ENCODE measurements at regions not wholly inside any gene's neighbourhood (a gene's known extent, or its start where the extent isn't known, plus 50 kb on each side); places are given as distances from the start of the nearest gene placed in this dataset.

- intact Hi-C loops (cut with DNase I), result no loop called here
- Histone ChIP-seq H3K36me3 (no peaks in the 10 kb centered on the region), H3K27ac (no peak overlapping the region), H3K27me3 (no peaks in the 10 kb centered on the region), H3K9me3 (no peaks in the 10 kb centered on the region), H3K4me3 (no peak overlapping the region), H3K4me1 (no peaks in the 10 kb centered on the region)
- TF ChIP-seq, protein P1, sequence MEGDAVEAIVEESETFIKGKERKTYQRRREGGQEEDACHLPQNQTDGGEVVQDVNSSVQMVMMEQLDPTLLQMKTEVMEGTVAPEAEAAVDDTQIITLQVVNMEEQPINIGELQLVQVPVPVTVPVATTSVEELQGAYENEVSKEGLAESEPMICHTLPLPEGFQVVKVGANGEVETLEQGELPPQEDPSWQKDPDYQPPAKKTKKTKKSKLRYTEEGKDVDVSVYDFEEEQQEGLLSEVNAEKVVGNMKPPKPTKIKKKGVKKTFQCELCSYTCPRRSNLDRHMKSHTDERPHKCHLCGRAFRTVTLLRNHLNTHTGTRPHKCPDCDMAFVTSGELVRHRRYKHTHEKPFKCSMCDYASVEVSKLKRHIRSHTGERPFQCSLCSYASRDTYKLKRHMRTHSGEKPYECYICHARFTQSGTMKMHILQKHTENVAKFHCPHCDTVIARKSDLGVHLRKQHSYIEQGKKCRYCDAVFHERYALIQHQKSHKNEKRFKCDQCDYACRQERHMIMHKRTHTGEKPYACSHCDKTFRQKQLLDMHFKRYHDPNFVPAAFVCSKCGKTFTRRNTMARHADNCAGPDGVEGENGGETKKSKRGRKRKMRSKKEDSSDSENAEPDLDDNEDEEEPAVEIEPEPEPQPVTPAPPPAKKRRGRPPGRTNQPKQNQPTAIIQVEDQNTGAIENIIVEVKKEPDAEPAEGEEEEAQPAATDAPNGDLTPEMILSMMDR (IDR thresholded peaks at IDR 0.05), result no peak
- TF ChIP-seq POLR2AphosphoS5 (IDR thresholded peaks at IDR 0.05; ENCODE audit: insufficient read depth in 1 of 2, low read depth in 1 of 2) (no peak), POLR2A (IDR thresholded peaks at IDR 0.05) (no peak)
- DNase-seq (ENCODE audit: extremely low spot score in 2 of 2), result no peak
These were observed 300.7 kb upstream of the BOD1L1 start for GRCh38 chr4:13928214-13928613.

- no peaks in the 10 kb centered on the region for H3K36me3 ChIP-seq
- DNase-seq (ENCODE audit: extremely low spot score in 2 of 2), result no peak
- H3K4me1 ChIP-seq, result no peaks in the 10 kb centered on the region
- no peak overlapping the region for H3K27ac ChIP-seq
- intact Hi-C loops (cut with DNase I), result no loop called here
- no peaks in the 10 kb centered on the region for H3K9me3 ChIP-seq
- no peak overlapping the region for H3K4me3 ChIP-seq
- no peak for TF ChIP-seq POLR2A (IDR thresholded peaks at IDR 0.05)
- no peak for TF ChIP-seq POLR2AphosphoS5 (IDR thresholded peaks at IDR 0.05; ENCODE audit: insufficient read depth in 1 of 2, low read depth in 1 of 2)
- TF ChIP-seq, protein P1 (IDR thresholded peaks at IDR 0.05), result no peak
- no peaks in the 10 kb centered on the region for H3K27me3 ChIP-seq
These were observed 302.6 kb upstream of the BOD1L1 start for GRCh38 chr4:13930155-13930554.

DNA sequence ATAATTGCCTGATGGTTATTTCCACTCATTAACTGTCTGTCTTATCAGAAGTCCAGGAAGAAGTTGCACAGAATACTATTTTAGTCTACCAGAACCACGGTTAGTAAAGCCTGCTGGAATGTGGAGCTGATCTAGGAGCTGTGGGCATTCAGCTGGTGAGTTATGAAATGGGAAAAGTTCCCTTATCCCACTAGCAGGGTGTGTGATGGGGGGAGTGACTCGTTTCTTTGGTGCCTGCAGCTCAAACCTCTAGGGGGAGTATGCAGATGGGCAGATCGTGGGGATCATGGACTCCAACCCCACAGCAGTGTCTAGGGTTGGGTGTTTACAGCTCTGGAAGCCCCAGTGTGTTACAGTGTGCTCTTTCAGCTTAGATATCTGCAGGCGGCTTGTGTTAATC is 305.7 kb upstream of the BOD1L1 start:
- intact Hi-C loops (cut with DNase I), result no loop called here
- no peak for DNase-seq (ENCODE audit: extremely low spot score in 2 of 2)
- TF ChIP-seq, protein P1 (IDR thresholded peaks at IDR 0.05), result no peak
- TF ChIP-seq POLR2A (IDR thresholded peaks at IDR 0.05) (no peak), POLR2AphosphoS5 (IDR thresholded peaks at IDR 0.05; ENCODE audit: insufficient read depth in 1 of 2, low read depth in 1 of 2) (no peak)

GRCh38 chr4:13938299-13938698 is 310.8 kb upstream of the BOD1L1 start:
- H3K9me3 ChIP-seq, result no peaks in the 10 kb centered on the region
- no peak overlapping the region for H3K27ac ChIP-seq
- intact Hi-C loops (cut with DNase I), result no loop called here
- no peak for TF ChIP-seq POLR2AphosphoS5 (IDR thresholded peaks at IDR 0.05; ENCODE audit: insufficient read depth in 1 of 2, low read depth in 1 of 2)
- TF ChIP-seq, protein P1 (IDR thresholded peaks at IDR 0.05), result no peak
- TF ChIP-seq POLR2A (IDR thresholded peaks at IDR 0.05), result no peak
- DNase-seq (ENCODE audit: extremely low spot score in 2 of 2), result no peak
- no peaks in the 10 kb centered on the region for H3K36me3 ChIP-seq
- no peaks in the 10 kb centered on the region for H3K4me1 ChIP-seq
- H3K4me3 ChIP-seq, result no peak overlapping the region
- H3K27me3 ChIP-seq, result no peaks in the 10 kb centered on the region

More for the DNA sequence above, 305.7 kb upstream of the BOD1L1 start:
- no peaks in the 10 kb centered on the region for H3K4me1 ChIP-seq
- H3K9me3 ChIP-seq, result no peaks in the 10 kb centered on the region
- H3K36me3 ChIP-seq, result no peaks in the 10 kb centered on the region
- no peak overlapping the region for H3K27ac ChIP-seq
- no peaks in the 10 kb centered on the region for H3K27me3 ChIP-seq
- H3K4me3 ChIP-seq, result no peak overlapping the region

DNA sequence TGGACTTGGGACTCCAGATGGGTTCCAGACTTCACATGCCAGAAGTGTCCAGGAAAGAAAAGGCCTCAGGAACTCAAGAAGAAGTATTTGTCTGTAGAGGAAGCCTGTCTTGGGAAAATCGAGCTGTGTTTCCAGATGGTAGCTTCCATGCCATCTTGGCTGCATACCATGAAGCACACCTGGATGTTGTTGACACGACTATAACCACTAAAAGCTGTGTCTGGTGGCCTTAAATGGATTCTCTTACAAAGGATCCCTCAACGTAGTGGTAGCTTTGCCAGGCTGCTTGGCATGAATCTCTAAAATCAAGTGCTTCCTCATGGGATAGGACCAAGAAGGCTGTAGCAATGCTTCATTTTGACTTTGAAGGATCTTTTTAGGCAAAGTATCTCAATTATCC is 313.4 kb upstream of the BOD1L1 start:
- Histone ChIP-seq H3K27me3 (no peaks in the 10 kb centered on the region), H3K27ac (no peak overlapping the region)

More for the DNA sequence above, 313.4 kb upstream of the BOD1L1 start:
- Histone ChIP-seq H3K4me1 (no peaks in the 10 kb centered on the region), H3K36me3 (no peaks in the 10 kb centered on the region), H3K4me3 (no peak overlapping the region), H3K9me3 (no peaks in the 10 kb centered on the region)
- TF ChIP-seq POLR2AphosphoS5 (IDR thresholded peaks at IDR 0.05; ENCODE audit: insufficient read depth in 1 of 2, low read depth in 1 of 2) (no peak), POLR2A (IDR thresholded peaks at IDR 0.05) (no peak)
- TF ChIP-seq, protein P1 (IDR thresholded peaks at IDR 0.05), result no peak
- intact Hi-C loops (cut with DNase I), result no loop called here
- DNase-seq (ENCODE audit: extremely low spot score in 2 of 2), result no peak

Measured in vagina (tissue), 2 donors.